GM23338 (cell line): ENCODE measurements at regions not wholly inside any gene's neighbourhood (a gene's known extent, or its start where the extent isn't known, plus 50 kb on each side); places are given as distances from the start of the nearest gene placed in this dataset.

Source experiments
- ATAC-seq: fragments of 200-7000 bp; cut with Tn5 transposase; 3 replicates; pipeline ENCODE4 v1.9.1; 2020
- DNase-seq: peaks from one replicate; pipeline ENCODE4 v3.0.0-alpha.2; 2015; ENCODE audit warnings: low spot score
- H2AFZ ChIP-seq: fragments of 200-600 bp; sonication (generic); 2 replicates; pipeline ENCODE4 v1.8.0; 2016; ENCODE audit warnings: antibody characterized with exemption, mild to moderate bottlenecking, moderate library complexity
- H3F3A ChIP-seq: fragments of 200-600 bp; sonication (generic); replicated peaks from 2 replicates; pipeline ENCODE4 v1.8.0; 2017; ENCODE audit warnings: antibody characterized with exemption, mixed run types, low read depth
- H3K27ac ChIP-seq: fragments of 200-600 bp; sonication (generic); 2 replicates; pipeline ENCODE4 v1.6.1; 2016; ENCODE audit warnings: low read depth
- H3K27me3 ChIP-seq: fragments of 200-600 bp; sonication (generic); 2 replicates; pipeline ENCODE4 v1.8.0; 2016; ENCODE audit warnings: mild to moderate bottlenecking, mixed run types, moderate library complexity; ENCODE audit not compliant: insufficient read depth
- H3K36me3 ChIP-seq: fragments of 200-600 bp; sonication (generic); 2 replicates; pipeline ENCODE4 v1.8.0; 2016; ENCODE audit warnings: mild to moderate bottlenecking; ENCODE audit not compliant: insufficient read depth
- H3K4me1 ChIP-seq: fragments of 200-600 bp; sonication (generic); 2 replicates; pipeline ENCODE4 v1.8.0; 2016; ENCODE audit warnings: mild to moderate bottlenecking, moderate library complexity; ENCODE audit not compliant: insufficient read depth
- H3K4me2 ChIP-seq: fragments of 200-600 bp; sonication (generic); 2 replicates; pipeline ENCODE4 v1.7.1; 2017; ENCODE audit warnings: mixed run types
- H3K4me3 ChIP-seq: fragments of 200-600 bp; sonication (generic); 2 replicates; pipeline ENCODE4 v1.6.1; 2016; ENCODE audit warnings: mixed run types
- H3K79me2 ChIP-seq: fragments of 200-600 bp; sonication (generic); replicated peaks from 2 replicates; pipeline ENCODE4 v1.8.0; 2017; ENCODE audit warnings: mild to moderate bottlenecking; ENCODE audit not compliant: insufficient read depth
- H3K9me2 ChIP-seq: fragments of 200-600 bp; sonication (generic); 2 replicates; pipeline ENCODE4 v1.8.0; 2017; ENCODE audit not compliant: insufficient read depth
- H4K20me1 ChIP-seq: fragments of 200-600 bp; sonication (generic); replicated peaks from 2 replicates; pipeline ENCODE4 v1.8.0; 2017; ENCODE audit warnings: mild to moderate bottlenecking; ENCODE audit not compliant: insufficient read depth
- H3K27ac Mint-ChIP-seq: 2 replicates; pipeline ENCODE4 v1.8.0; 2020; ENCODE audit warnings: inconsistent platforms, mild to moderate bottlenecking, moderate library complexity, mixed read lengths
- H3K27me3 Mint-ChIP-seq: 3 replicates; pipeline ENCODE4 v1.8.0; 2022; ENCODE audit warnings: low read depth, mild to moderate bottlenecking, moderate library complexity, mixed read lengths, inconsistent platforms; ENCODE audit not compliant: insufficient read depth, poor library complexity
- H3K36me3 Mint-ChIP-seq: 3 replicates; pipeline ENCODE4 v1.8.0; 2021; ENCODE audit warnings: low read depth, mild to moderate bottlenecking, inconsistent platforms, moderate library complexity, mixed read lengths
- H3K4me1 Mint-ChIP-seq: 3 replicates; pipeline ENCODE4 v1.8.0; 2020; ENCODE audit warnings: mild to moderate bottlenecking, inconsistent platforms, mixed read lengths
- H3K4me3 Mint-ChIP-seq: 3 replicates; pipeline ENCODE4 v1.8.0; 2021; ENCODE audit warnings: moderate library complexity, mild to moderate bottlenecking, inconsistent platforms, mixed read lengths
- H3K9me3 Mint-ChIP-seq: 3 replicates; pipeline ENCODE4 v1.8.0; 2020; ENCODE audit warnings: moderate library complexity, mild to moderate bottlenecking, inconsistent platforms, mixed read lengths
- CREB1 ChIP-seq: fragments of 250-450 bp; sonication (Bioruptor Pico); IDR thresholded peaks from 2 replicates; pipeline ENCODE4 v1.5.0; 2020; ENCODE audit warnings: low read depth, mild to moderate bottlenecking, moderate library complexity
- EZH2 ChIP-seq: fragments of 200-600 bp; sonication (generic); IDR thresholded peaks from one replicate; pipeline ENCODE4 v1.8.0; 2017; ENCODE audit warnings: antibody characterized with exemption, mild to moderate bottlenecking, low read depth; ENCODE audit not compliant: unreplicated experiment
- JUNB ChIP-seq: IDR thresholded peaks from one replicate; pipeline ENCODE4 v1.6.1; 2016; ENCODE audit warnings: antibody characterized with exemption; ENCODE audit not compliant: unreplicated experiment
- POLR2AphosphoS5 ChIP-seq: IDR thresholded peaks from 2 replicates; pipeline ENCODE4 v1.6.1; 2016; ENCODE audit warnings: antibody characterized with exemption, low read depth
- ZNF331 ChIP-seq: fragments of 250-450 bp; sonication (Bioruptor Pico); IDR thresholded peaks from 2 replicates; pipeline ENCODE4 v1.5.0; 2020; ENCODE audit warnings: low read depth, mild to moderate bottlenecking, moderate library complexity
- TF ChIP-seq, protein P1 (sequence below): IDR thresholded peaks from 2 replicates; pipeline ENCODE4 v1.6.1; 2016; ENCODE audit warnings: antibody characterized with exemption
- TF ChIP-seq, protein P2 (sequence below): fragments of 250-450 bp; sonication (Bioruptor Pico); IDR thresholded peaks from 2 replicates; pipeline ENCODE4 v1.5.0; 2020; ENCODE audit warnings: mild to moderate bottlenecking, moderate library complexity

DNA sequence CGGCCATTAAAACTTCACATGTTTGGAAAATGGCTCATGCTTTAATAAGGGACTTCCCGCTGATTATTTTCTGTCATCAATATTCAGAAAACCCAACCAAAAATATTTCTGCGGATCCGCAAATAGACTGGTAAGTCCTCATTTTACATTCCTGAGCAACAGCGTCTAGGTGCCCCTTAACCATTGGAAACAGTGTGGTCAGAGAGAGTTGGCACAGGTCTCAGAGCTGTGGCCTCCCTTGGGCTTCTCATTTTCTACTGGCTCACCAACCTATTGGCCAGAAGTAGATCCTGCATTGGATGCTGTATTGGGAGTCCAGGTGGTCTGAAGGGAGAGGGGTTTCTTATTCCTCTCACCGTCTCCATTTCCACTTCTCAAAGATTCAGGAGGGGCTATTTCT is 348.1 kb upstream of the DCBLD2 start (continued):
- TF ChIP-seq, protein P1, sequence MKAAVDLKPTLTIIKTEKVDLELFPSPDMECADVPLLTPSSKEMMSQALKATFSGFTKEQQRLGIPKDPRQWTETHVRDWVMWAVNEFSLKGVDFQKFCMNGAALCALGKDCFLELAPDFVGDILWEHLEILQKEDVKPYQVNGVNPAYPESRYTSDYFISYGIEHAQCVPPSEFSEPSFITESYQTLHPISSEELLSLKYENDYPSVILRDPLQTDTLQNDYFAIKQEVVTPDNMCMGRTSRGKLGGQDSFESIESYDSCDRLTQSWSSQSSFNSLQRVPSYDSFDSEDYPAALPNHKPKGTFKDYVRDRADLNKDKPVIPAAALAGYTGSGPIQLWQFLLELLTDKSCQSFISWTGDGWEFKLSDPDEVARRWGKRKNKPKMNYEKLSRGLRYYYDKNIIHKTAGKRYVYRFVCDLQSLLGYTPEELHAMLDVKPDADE = no peak
- TF ChIP-seq JUNB (no peak), ZNF331 (CRISPR knock-in tag) (no peak), EZH2 (no peak)
- TF ChIP-seq, protein P2, sequence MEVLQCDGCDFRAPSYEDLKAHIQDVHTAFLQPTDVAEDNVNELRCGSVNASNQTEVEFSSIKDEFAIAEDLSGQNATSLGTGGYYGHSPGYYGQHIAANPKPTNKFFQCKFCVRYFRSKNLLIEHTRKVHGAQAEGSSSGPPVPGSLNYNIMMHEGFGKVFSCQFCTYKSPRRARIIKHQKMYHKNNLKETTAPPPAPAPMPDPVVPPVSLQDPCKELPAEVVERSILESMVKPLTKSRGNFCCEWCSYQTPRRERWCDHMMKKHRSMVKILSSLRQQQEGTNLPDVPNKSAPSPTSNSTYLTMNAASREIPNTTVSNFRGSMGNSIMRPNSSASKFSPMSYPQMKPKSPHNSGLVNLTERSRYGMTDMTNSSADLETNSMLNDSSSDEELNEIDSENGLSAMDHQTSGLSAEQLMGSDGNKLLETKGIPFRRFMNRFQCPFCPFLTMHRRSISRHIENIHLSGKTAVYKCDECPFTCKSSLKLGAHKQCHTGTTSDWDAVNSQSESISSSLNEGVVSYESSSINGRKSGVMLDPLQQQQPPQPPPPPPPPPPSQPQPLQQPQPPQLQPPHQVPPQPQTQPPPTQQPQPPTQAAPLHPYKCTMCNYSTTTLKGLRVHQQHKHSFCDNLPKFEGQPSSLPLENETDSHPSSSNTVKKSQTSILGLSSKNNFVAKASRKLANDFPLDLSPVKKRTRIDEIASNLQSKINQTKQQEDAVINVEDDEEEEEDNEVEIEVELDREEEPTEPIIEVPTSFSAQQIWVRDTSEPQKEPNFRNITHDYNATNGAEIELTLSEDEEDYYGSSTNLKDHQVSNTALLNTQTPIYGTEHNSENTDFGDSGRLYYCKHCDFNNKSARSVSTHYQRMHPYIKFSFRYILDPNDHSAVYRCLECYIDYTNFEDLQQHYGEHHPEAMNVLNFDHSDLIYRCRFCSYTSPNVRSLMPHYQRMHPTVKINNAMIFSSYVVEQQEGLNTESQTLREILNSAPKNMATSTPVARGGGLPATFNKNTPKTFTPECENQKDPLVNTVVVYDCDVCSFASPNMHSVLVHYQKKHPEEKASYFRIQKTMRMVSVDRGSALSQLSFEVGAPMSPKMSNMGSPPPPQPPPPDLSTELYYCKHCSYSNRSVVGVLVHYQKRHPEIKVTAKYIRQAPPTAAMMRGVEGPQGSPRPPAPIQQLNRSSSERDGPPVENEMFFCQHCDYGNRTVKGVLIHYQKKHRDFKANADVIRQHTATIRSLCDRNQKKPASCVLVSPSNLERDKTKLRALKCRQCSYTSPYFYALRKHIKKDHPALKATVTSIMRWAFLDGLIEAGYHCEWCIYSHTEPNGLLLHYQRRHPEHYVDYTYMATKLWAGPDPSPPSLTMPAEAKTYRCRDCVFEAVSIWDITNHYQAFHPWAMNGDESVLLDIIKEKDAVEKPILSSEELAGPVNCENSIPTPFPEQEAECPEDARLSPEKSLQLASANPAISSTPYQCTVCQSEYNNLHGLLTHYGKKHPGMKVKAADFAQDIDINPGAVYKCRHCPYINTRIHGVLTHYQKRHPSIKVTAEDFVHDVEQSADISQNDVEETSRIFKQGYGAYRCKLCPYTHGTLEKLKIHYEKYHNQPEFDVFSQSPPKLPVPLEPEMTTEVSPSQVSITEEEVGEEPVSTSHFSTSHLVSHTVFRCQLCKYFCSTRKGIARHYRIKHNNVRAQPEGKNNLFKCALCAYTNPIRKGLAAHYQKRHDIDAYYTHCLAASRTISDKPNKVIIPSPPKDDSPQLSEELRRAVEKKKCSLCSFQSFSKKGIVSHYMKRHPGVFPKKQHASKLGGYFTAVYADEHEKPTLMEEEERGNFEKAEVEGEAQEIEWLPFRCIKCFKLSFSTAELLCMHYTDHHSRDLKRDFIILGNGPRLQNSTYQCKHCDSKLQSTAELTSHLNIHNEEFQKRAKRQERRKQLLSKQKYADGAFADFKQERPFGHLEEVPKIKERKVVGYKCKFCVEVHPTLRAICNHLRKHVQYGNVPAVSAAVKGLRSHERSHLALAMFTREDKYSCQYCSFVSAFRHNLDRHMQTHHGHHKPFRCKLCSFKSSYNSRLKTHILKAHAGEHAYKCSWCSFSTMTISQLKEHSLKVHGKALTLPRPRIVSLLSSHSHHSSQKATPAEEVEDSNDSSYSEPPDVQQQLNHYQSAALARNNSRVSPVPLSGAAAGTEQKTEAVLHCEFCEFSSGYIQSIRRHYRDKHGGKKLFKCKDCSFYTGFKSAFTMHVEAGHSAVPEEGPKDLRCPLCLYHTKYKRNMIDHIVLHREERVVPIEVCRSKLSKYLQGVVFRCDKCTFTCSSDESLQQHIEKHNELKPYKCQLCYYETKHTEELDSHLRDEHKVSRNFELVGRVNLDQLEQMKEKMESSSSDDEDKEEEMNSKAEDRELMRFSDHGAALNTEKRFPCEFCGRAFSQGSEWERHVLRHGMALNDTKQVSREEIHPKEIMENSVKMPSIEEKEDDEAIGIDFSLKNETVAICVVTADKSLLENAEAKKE (CRISPR knock-in tag) = no peak

DNA sequence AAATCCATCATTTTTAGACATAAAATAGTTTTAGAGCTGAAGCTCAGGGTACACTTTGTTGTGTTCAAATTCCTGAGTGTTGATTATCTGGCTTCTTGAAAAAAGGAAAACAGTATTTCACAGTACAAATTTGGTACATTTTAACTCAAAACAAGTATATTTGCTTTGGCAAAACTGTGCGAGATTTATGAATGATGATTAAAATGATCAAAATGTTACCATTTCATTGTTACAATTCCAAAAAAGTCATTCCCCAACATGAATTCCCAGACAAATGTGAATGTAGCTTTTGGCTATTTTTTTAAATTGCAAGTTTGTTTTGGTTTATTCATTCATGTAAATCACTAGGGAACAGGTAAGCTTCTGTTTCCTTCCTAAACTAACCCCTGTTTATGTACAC is 347.4 kb upstream of the DCBLD2 start:
- Mint-ChIP-seq H3K9me3 (peaks cover 3% of the 10 kb centered on the region; the same call in 1 of the 3 replicates), H3K4me1 (peaks cover 5% of the 10 kb centered on the region; the same call in 2 of the 3 replicates), H3K27me3 (no peaks in the 10 kb centered on the region), H3K36me3 (no peaks in the 10 kb centered on the region; the same call in 2 of the 3 replicates), H3K4me3 (no peak overlapping the region), H3K27ac (no peak overlapping the region)
- ATAC-seq = no peak
- Histone ChIP-seq H3K4me1 (no peaks in the 10 kb centered on the region), H3K27ac (no peak overlapping the region), H4K20me1 (no peaks in the 10 kb centered on the region), H2AFZ (no peak overlapping the region), H3K79me2 (no peaks in the 10 kb centered on the region), H3K9me2 (0 out of 2 replicates have a peak, but pooled peaks cover 4% of the 10 kb centered on the region), H3K4me2 (no peak overlapping the region), H3K27me3 (no peaks in the 10 kb centered on the region), H3K4me3 (no peak overlapping the region), H3K36me3 (no peaks in the 10 kb centered on the region), H3F3A (no peaks in the 10 kb centered on the region)
- TF ChIP-seq POLR2AphosphoS5 (no peak), CREB1 (no peak)
- no peak for DNase-seq
